HG03469 (cell line): ENCODE measurements at regions not wholly inside any gene's neighbourhood (a gene's known extent, or its start where the extent isn't known, plus 50 kb on each side); places are given as distances from the start of the nearest gene placed in this dataset.
"Not testable (repeated sequence)": the region's sequence is repeated elsewhere in the genome, so short reads cannot be mapped to it uniquely, and the experiment has no call there.

Experiments
- ATAC-seq: cut with Tn5 transposase; IDR thresholded peaks from one replicate; pipeline ENCODE4 v1.9.1; 2021; ENCODE audit warnings: mild to moderate bottlenecking, moderate library complexity, moderate number of reproducible peaks; ENCODE audit not compliant: unreplicated experiment

DNA sequence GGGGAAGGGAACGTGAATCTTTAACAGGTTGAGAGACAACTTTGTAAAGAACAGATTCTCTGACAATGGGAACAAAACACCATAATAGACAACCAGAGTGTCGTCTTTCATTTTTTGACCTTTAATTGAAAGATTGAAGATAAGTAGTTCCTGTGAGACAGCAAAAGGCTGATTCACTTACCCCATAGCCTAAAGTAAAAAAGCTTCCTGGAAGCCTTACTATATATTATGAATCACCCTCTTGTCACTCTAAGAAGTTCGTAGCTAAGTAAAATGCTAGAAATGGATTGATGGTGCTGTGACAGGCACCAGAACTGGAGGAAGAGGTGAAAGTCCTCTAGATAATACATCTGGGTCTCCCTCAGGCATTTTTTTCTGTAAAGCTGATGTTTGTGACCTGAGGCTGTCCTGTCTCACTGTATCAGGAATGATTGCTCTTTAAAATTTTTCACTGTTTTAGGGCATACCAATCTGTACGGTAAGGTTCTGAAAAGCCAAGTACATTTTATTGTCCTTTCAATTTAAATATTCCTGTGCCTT lies 824.6 kb upstream of the SEMA6D start:
- no peak for ATAC-seq

- ATAC-seq = no peak
These were observed 822.7 kb upstream of the SEMA6D start for GRCh38 chr15:46894644-46895043.

GRCh38 chr15:46897266-46897665 lies 820.0 kb upstream of the SEMA6D start:
- no peak for ATAC-seq

- no peak for ATAC-seq
These were observed 816.3 kb upstream of the SEMA6D start for GRCh38 chr15:46901001-46901400.

- no peak for ATAC-seq
These were observed 799.5 kb upstream of the SEMA6D start for GRCh38 chr15:46917721-46918252.

- ATAC-seq = no peak
These were observed 798.7 kb upstream of the SEMA6D start for GRCh38 chr15:46918462-46919140.

- no peak for ATAC-seq
These were observed 795.4 kb upstream of the SEMA6D start for GRCh38 chr15:46921891-46922290.

GRCh38 chr15:46930426-46930825 lies 786.9 kb upstream of the SEMA6D start:
- no peak for ATAC-seq

DNA sequence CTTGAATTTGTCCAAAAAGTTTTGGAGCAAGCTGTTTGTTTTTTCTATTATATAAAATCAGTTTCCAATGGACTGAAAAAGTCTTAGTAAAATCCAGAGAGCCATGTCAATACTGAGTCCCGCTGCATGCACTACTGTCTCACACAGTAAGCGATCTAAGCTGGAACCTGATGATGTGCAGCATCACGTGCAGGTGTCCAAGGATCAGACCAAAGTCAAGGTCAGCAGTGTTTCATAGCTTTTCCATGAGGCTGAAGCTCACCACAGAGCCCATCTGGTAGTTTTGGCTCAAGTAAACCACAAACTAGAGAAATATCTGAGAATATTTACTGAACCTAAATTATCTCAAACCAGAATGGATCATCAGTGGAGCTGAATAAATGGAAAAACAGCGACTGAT lies 784.0 kb upstream of the SEMA6D start:
- ATAC-seq = no peak

GRCh38 chr15:46934851-46935250 lies 782.5 kb upstream of the SEMA6D start:
- ATAC-seq = no peak

DNA sequence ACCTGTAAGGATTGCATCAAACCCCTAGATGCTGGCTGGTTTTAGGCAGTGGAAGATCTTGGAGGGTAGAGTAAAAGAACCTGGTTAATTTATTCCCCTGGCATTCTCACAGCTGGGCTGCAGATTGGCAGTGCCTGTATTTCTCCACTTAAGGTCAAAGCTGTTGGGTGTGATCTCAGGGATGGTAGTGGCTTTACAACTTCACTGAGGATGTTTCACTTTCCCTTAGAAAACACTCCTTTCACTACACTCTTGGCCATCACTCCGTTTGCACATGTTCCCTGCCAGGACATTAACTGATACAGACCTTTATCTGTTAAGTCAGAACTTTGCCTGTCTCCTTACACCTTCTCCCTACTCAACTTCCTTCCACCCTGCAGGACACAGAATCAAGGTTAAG lies 779.1 kb upstream of the SEMA6D start:
- no peak for ATAC-seq

DNA sequence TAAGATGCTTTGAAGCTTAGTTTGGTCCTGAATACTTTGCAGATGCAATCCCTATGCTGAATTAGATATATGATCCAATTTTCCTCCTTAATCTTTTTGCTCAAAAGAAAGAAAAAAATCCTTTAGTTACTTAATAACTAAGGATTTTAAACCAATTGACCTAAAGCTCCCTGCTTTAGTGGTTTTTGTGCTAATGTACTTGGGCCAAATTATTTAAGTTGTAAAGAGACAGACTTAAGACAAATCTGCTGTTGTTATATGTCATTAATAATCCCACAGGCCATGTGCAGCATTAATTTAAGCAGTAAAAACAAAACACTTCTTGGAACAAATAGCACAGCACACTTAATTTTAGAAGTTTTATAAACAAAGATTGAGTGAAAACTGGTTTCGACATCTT lies 776.1 kb upstream of the SEMA6D start:
- no peak for ATAC-seq

- ATAC-seq = no peak
These were observed 770.4 kb upstream of the SEMA6D start for GRCh38 chr15:46946953-46947352.

DNA sequence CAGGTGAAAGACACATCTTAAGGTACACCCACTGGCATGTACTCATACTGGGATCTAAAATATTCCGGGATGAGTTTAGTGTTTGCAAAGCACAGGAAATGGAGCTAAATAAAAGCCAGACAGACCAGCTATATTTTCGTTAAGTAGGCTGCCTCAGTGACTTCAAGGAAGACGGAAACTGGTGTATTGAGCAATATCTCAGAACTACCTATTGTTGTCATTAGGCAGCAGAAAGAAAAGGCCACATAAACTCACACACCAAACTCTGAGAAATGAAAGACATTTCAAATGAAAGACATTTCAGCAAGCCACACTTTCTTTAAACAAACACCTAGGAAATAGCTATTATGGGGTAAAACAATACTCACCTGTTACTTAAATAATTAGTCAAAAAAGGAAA lies 761.7 kb upstream of the SEMA6D start:
- no peak for ATAC-seq

DNA sequence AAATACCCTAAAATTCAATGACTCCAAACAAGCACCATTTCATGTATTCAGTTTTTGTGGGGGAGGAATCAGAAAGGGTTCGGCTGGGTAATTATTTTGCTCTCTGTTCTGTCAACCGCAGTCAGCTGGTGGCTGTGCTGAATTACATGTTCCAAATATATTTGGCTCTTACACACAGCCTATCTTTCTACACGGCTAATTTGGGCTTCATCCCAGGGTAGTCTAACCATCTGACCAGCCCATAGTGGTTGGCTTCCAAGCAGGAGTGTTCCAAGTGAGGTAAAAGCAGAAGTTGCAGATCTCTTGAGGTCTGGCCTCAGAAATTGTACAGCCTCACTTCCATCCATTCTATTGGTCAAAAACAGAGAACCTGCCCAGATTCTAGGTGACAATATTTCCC lies 760.8 kb upstream of the SEMA6D start:
- ATAC-seq = no peak

DNA sequence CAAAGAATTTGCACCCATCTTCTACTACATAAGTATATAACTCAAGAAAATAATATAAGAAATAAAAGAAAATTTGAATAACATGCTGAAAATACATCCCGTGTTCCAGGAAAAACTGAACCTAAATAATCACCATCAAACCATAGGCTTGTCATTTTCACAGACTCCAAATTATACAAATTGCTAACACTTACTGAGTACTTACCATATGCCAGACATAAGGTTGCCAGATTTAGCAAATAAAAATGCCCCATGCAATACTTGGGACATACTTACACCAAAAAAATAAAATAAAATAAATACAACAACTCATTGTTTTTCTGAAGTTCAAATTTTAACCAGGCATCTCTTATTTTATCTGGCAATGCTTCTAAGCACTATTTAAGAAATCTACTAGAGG lies 760.4 kb upstream of the SEMA6D start:
- ATAC-seq = no peak

- no peak for ATAC-seq
These were observed 756.7 kb upstream of the SEMA6D start for GRCh38 chr15:46960581-46960980.

- no peak for ATAC-seq
These were observed 755.5 kb upstream of the SEMA6D start for GRCh38 chr15:46961795-46962194.

DNA sequence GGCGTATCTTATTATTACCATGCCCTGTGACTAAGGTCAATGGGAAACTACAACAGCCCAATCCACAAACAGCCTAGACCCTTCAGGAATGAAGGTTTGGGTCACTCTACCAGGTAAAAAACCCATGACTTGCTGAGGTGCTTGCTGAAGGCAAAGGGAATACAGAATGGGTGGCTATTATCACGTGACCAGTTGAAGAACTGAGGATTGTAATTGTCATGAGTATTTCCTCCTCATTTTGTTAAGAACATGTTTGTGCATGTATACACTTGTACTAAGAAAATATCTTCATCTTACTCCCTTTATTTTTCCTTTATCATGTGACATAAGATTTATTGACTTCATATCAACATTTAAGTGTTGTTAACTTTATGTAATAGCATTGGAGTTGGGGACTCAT lies 729.2 kb upstream of the SEMA6D start:
- not testable (repeated sequence) for ATAC-seq

- ATAC-seq = no peak
These were observed 720.9 kb upstream of the SEMA6D start for GRCh38 chr15:46996359-46996758.

- ATAC-seq = no peak
These were observed 719.8 kb upstream of the SEMA6D start for GRCh38 chr15:46997501-46997900.

DNA sequence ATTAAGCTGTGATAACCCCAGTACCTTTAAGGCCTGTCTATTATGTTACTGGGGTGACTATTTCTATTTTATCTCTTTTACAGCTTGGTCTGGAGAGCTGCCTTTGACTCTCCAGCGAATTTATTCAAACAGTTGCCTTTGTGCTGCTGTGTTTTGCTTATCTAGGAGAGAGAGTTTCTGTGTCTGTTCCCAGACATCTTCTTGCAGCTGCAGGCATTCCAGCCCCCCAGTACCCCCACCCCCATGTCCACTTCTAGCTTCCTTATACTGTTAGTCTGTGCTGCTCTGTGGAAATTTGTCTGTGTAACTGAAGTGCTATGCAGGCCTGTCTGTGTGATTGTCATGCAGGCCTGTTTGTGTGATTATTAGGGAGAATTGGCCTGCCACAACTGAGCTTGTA lies 713.7 kb upstream of the SEMA6D start:
- ATAC-seq = no peak

GRCh38 chr15:47013446-47013845 lies 703.9 kb upstream of the SEMA6D start:
- ATAC-seq = no peak
